ENCODE measurements at regions not wholly inside any gene's neighbourhood (a gene's known extent, or its start where the extent isn't known, plus 50 kb on each side); places are given as distances from the start of the nearest gene placed in this dataset.

GRCh38 chr7:30221764-30222163 lies 62.6 kb upstream of the ZNRF2 start:
- Histone ChIP-seq H3K27ac (ENCODE audit: low read depth, low read length) (no peak overlapping the region), H3K36me3 (ENCODE audit: control insufficient read depth, insufficient read depth, low read length) (no peaks in the 10 kb centered on the region), H3K9me3 (ENCODE audit: control insufficient read depth, low read length) (no peaks in the 10 kb centered on the region), H3K4me1 (ENCODE audit: control insufficient read depth, insufficient read depth, low read length) (no peaks in the 10 kb centered on the region), H3K4me3 (ENCODE audit: low read length) (no peak overlapping the region), H3K27me3 (ENCODE audit: control insufficient read depth, insufficient read depth, low read length, poor library complexity, severe bottlenecking) (no peaks in the 10 kb centered on the region), H3K9ac (ENCODE audit: extremely low read depth, low read length, poor library complexity, severe bottlenecking) (no peak overlapping the region)
- no peak for DNase-seq
- Mint-ChIP-seq H3K4me3 (no peak overlapping the region), H3K9me3 (peaks cover 4% of the 10 kb centered on the region), H3K4me1 (peaks cover under 1% of the 10 kb centered on the region), H3K36me3 (ENCODE audit: low read depth) (no peaks in the 10 kb centered on the region), H3K27me3 (ENCODE audit: insufficient read depth) (peaks cover 4% of the 10 kb centered on the region), H3K27ac (no peak overlapping the region)
- TF ChIP-seq, protein P1, sequence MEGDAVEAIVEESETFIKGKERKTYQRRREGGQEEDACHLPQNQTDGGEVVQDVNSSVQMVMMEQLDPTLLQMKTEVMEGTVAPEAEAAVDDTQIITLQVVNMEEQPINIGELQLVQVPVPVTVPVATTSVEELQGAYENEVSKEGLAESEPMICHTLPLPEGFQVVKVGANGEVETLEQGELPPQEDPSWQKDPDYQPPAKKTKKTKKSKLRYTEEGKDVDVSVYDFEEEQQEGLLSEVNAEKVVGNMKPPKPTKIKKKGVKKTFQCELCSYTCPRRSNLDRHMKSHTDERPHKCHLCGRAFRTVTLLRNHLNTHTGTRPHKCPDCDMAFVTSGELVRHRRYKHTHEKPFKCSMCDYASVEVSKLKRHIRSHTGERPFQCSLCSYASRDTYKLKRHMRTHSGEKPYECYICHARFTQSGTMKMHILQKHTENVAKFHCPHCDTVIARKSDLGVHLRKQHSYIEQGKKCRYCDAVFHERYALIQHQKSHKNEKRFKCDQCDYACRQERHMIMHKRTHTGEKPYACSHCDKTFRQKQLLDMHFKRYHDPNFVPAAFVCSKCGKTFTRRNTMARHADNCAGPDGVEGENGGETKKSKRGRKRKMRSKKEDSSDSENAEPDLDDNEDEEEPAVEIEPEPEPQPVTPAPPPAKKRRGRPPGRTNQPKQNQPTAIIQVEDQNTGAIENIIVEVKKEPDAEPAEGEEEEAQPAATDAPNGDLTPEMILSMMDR (conservative IDR thresholded peaks at IDR 0.05): no peak
- 90 to 100% methylated on average over 2 to 4 of the region's 5 CpGs for WGBS, 2 experiments (ENCODE audit: insufficient coverage in 1 of 2, insufficient read length in 1 of 2)

DNA sequence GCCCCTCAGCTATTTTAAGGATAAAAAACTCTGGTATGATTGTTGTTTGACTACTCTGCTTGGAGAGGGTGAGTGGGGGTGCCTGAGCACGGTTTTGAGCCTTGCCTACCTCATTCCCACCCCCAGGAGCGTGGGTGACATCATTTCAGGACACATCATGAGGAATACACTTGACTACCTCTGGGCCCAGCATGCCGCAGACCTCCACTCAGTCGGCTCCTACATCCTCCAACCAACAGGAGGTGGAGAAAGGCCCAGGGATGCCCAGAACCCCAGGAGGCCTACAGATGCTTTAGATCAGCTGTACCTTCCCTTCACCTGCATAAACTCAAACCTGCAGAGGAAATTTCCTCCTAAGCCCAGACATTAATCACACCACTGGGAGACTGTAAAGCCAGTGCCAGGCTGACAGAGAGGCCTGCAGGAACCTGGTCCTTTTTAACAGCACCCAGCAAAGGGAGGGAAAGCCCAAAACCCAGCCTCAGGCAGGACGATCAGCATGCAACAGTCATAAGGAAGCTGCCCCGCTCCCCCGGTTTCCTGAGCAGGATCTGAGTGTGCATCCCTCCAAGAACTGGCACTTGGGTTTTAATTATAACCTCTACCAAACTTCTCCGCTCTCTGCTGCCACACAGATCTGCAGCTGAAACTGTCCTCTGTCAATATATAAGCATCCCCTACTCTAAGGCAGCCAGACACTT lies 61.7 kb upstream of the ZNRF2 start:
- H3K4me1 ChIP-seq (ENCODE audit: control insufficient read depth, insufficient read depth, low read length): no peaks in the 10 kb centered on the region
- no peaks in the 10 kb centered on the region for H3K36me3 ChIP-seq (ENCODE audit: control insufficient read depth, insufficient read depth, low read length)
- H3K27ac ChIP-seq (ENCODE audit: low read depth, low read length): no peak overlapping the region
- Mint-ChIP-seq H3K36me3 (ENCODE audit: low read depth) (no peaks in the 10 kb centered on the region), H3K4me1 (peaks cover 3% of the 10 kb centered on the region), H3K4me3 (no peak overlapping the region), H3K27me3 (ENCODE audit: insufficient read depth) (peaks cover 4% of the 10 kb centered on the region), H3K27ac (no peak overlapping the region), H3K9me3 (peaks cover 4% of the 10 kb centered on the region)
- 83 to 88% methylated on average over 4 to 8 of the region's 8 CpGs for WGBS, 2 experiments (ENCODE audit: insufficient coverage in 1 of 2, insufficient read length in 1 of 2)
- no peaks in the 10 kb centered on the region for H3K27me3 ChIP-seq (ENCODE audit: control insufficient read depth, insufficient read depth, low read length, poor library complexity, severe bottlenecking)
- no peak overlapping the region for H3K9ac ChIP-seq (ENCODE audit: extremely low read depth, low read length, poor library complexity, severe bottlenecking)
- H3K4me3 ChIP-seq (ENCODE audit: low read length): no peak overlapping the region
- no peak for DNase-seq
- TF ChIP-seq, protein P1 (conservative IDR thresholded peaks at IDR 0.05): no peak
- H3K9me3 ChIP-seq (ENCODE audit: control insufficient read depth, low read length): no peaks in the 10 kb centered on the region

- no peak for DNase-seq
- Mint-ChIP-seq H3K9me3 (peaks cover 3% of the 10 kb centered on the region), H3K36me3 (ENCODE audit: low read depth) (no peaks in the 10 kb centered on the region), H3K27ac (no peak overlapping the region), H3K27me3 (ENCODE audit: insufficient read depth) (peaks cover 4% of the 10 kb centered on the region), H3K4me1 (peaks cover 3% of the 10 kb centered on the region), H3K4me3 (no peak overlapping the region)
- H3K9ac ChIP-seq (ENCODE audit: extremely low read depth, low read length, poor library complexity, severe bottlenecking): no peak overlapping the region
- WGBS, 2 experiments (ENCODE audit: insufficient coverage in 1 of 2, insufficient read length in 1 of 2): 98 to 100% methylated on average over 1 to 2 of the region's 2 CpGs
- H3K4me3 ChIP-seq (ENCODE audit: low read length): no peak overlapping the region
- no peaks in the 10 kb centered on the region for H3K9me3 ChIP-seq (ENCODE audit: control insufficient read depth, low read length)
- TF ChIP-seq, protein P1 (conservative IDR thresholded peaks at IDR 0.05): no peak
- H3K4me1 ChIP-seq (ENCODE audit: control insufficient read depth, insufficient read depth, low read length): no peaks in the 10 kb centered on the region
- no peak overlapping the region for H3K27ac ChIP-seq (ENCODE audit: low read depth, low read length)
- no peaks in the 10 kb centered on the region for H3K27me3 ChIP-seq (ENCODE audit: control insufficient read depth, insufficient read depth, low read length, poor library complexity, severe bottlenecking)
- H3K36me3 ChIP-seq (ENCODE audit: control insufficient read depth, insufficient read depth, low read length): no peaks in the 10 kb centered on the region
Observed at GRCh38 chr7:30223896-30224295, 60.5 kb upstream of the ZNRF2 start.

Measured in endodermal cell (in vitro differentiated cells).